KMS-11 (cell line): ENCODE measurements at regions not wholly inside any gene's neighbourhood (a gene's known extent, or its start where the extent isn't known, plus 50 kb on each side); places are given as distances from the start of the nearest gene placed in this dataset.

ENCODE experiments used
- H2AFZ ChIP-seq: fragments of 200-600 bp; sonication (generic); 2 replicates; pipeline ENCODE4 v1.6.1; 2016; ENCODE audit warnings: antibody characterized with exemption, mixed run types, low read depth
- H3K27ac ChIP-seq: fragments of 200-600 bp; sonication (generic); 2 replicates; pipeline ENCODE4 v1.6.1; 2016; ENCODE audit warnings: mild to moderate bottlenecking, mixed run types
- H3K27me3 ChIP-seq: fragments of 200-600 bp; sonication (generic); 2 replicates; pipeline ENCODE4 v1.6.1; 2017; ENCODE audit warnings: mild to moderate bottlenecking, low read depth, mixed run types, moderate library complexity; ENCODE audit not compliant: insufficient read depth
- H3K36me3 ChIP-seq: fragments of 200-600 bp; sonication (generic); 2 replicates; pipeline ENCODE4 v1.6.1; 2017; ENCODE audit warnings: mild to moderate bottlenecking, mixed run types; ENCODE audit not compliant: insufficient read depth
- H3K4me1 ChIP-seq: fragments of 200-600 bp; sonication (generic); 2 replicates; pipeline ENCODE4 v1.6.1; 2016; ENCODE audit warnings: mild to moderate bottlenecking, low read depth, mixed run types; ENCODE audit not compliant: poor library complexity, severe bottlenecking
- H3K4me2 ChIP-seq: fragments of 200-600 bp; sonication (generic); 2 replicates; pipeline ENCODE4 v1.7.0; 2016; ENCODE audit warnings: mild to moderate bottlenecking, mixed run types
- H3K4me3 ChIP-seq: fragments of 200-600 bp; sonication (generic); IDR thresholded peaks from 2 replicates; pipeline ENCODE4 v1.6.1; 2017; ENCODE audit warnings: low read depth, low read length, mixed read lengths; ENCODE audit not compliant: insufficient read depth
- H3K79me2 ChIP-seq: fragments of 200-600 bp; sonication (generic); 2 replicates; pipeline ENCODE4 v1.6.1; 2016; ENCODE audit warnings: low read depth, mixed run types; ENCODE audit not compliant: insufficient read depth
- H3K9ac ChIP-seq: fragments of 200-600 bp; sonication (generic); 2 replicates; pipeline ENCODE4 v1.6.1; 2016; ENCODE audit warnings: mild to moderate bottlenecking, mixed run types
- H4K20me1 ChIP-seq: fragments of 200-600 bp; sonication (generic); 2 replicates; pipeline ENCODE4 v1.6.1; 2016; ENCODE audit warnings: mild to moderate bottlenecking, mixed run types; ENCODE audit not compliant: insufficient read depth
- CTCF ChIP-seq: fragments of 200-600 bp; sonication (generic); conservative IDR thresholded peaks from 2 replicates; pipeline ENCODE4 v1.6.1; 2017; ENCODE audit warnings: low read depth, mild to moderate bottlenecking, antibody characterized with exemption, low read length, moderate library complexity, mixed read lengths

GRCh38 chr12:72110937-72111650 lies 161.1 kb upstream of the TRHDE start:
- no peak overlapping the region for H2AFZ ChIP-seq
- H4K20me1 ChIP-seq: no peaks in the 10 kb centered on the region
- H3K9ac ChIP-seq: no peak overlapping the region
- H3K4me2 ChIP-seq: no peak overlapping the region
- no peaks in the 10 kb centered on the region for H3K79me2 ChIP-seq
- no peak overlapping the region for H3K27ac ChIP-seq
- H3K4me1 ChIP-seq: no peaks in the 10 kb centered on the region
- H3K27me3 ChIP-seq: no peaks in the 10 kb centered on the region
- H3K4me3 ChIP-seq: no peak overlapping the region
- no peak for TF ChIP-seq CTCF
- no peaks in the 10 kb centered on the region for H3K36me3 ChIP-seq

- Histone ChIP-seq H3K9ac (no peak overlapping the region), H3K36me3 (no peaks in the 10 kb centered on the region), H4K20me1 (no peaks in the 10 kb centered on the region), H3K27ac (no peak overlapping the region), H2AFZ (no peak overlapping the region), H3K79me2 (no peaks in the 10 kb centered on the region), H3K27me3 (no peaks in the 10 kb centered on the region), H3K4me2 (no peak overlapping the region), H3K4me1 (no peaks in the 10 kb centered on the region), H3K4me3 (no peak overlapping the region)
- TF ChIP-seq CTCF: no peak
These were observed 160.5 kb upstream of the TRHDE start for GRCh38 chr12:72111706-72112105.

GRCh38 chr12:72133497-72134055 lies 138.6 kb upstream of the TRHDE start:
- TF ChIP-seq CTCF: no peak
- Histone ChIP-seq H4K20me1 (no peaks in the 10 kb centered on the region), H3K4me2 (no peak overlapping the region), H2AFZ (no peak overlapping the region), H3K27me3 (no peaks in the 10 kb centered on the region), H3K79me2 (no peaks in the 10 kb centered on the region), H3K27ac (no peak overlapping the region), H3K4me1 (no peaks in the 10 kb centered on the region), H3K4me3 (no peak overlapping the region), H3K9ac (no peak overlapping the region), H3K36me3 (no peaks in the 10 kb centered on the region)

- H3K4me2 ChIP-seq: no peak overlapping the region
- H3K27me3 ChIP-seq: no peaks in the 10 kb centered on the region
- no peaks in the 10 kb centered on the region for H3K36me3 ChIP-seq
- H3K79me2 ChIP-seq: no peaks in the 10 kb centered on the region
- H3K9ac ChIP-seq: no peak overlapping the region
- H4K20me1 ChIP-seq: no peaks in the 10 kb centered on the region
- H2AFZ ChIP-seq: no peak overlapping the region
- TF ChIP-seq CTCF: no peak
- no peak overlapping the region for H3K27ac ChIP-seq
- H3K4me3 ChIP-seq: no peak overlapping the region
- H3K4me1 ChIP-seq: no peaks in the 10 kb centered on the region
These were observed 137.7 kb upstream of the TRHDE start for GRCh38 chr12:72134246-72135020.
